ENCODE measurements at regions not wholly inside any gene's neighbourhood (a gene's known extent, or its start where the extent isn't known, plus 50 kb on each side); places are given as distances from the start of the nearest gene placed in this dataset.
A peak's percentile ranks its signal among the peaks of the same experiment; 100 is the strongest.

- DNase-seq (ENCODE audit: low read depth), result no peak
- TF ChIP-seq, protein P1, sequence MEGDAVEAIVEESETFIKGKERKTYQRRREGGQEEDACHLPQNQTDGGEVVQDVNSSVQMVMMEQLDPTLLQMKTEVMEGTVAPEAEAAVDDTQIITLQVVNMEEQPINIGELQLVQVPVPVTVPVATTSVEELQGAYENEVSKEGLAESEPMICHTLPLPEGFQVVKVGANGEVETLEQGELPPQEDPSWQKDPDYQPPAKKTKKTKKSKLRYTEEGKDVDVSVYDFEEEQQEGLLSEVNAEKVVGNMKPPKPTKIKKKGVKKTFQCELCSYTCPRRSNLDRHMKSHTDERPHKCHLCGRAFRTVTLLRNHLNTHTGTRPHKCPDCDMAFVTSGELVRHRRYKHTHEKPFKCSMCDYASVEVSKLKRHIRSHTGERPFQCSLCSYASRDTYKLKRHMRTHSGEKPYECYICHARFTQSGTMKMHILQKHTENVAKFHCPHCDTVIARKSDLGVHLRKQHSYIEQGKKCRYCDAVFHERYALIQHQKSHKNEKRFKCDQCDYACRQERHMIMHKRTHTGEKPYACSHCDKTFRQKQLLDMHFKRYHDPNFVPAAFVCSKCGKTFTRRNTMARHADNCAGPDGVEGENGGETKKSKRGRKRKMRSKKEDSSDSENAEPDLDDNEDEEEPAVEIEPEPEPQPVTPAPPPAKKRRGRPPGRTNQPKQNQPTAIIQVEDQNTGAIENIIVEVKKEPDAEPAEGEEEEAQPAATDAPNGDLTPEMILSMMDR (IDR thresholded peaks at IDR 0.05; ENCODE audit: insufficient read depth, low read depth, low read length, missing control alignments), result no peak
- H3K4me3 ChIP-seq (ENCODE audit: low read length), result no peak overlapping the region
Measured at GRCh38 chr2:120518819-120519218, 172.9 kb downstream of the INHBB start.

DNA sequence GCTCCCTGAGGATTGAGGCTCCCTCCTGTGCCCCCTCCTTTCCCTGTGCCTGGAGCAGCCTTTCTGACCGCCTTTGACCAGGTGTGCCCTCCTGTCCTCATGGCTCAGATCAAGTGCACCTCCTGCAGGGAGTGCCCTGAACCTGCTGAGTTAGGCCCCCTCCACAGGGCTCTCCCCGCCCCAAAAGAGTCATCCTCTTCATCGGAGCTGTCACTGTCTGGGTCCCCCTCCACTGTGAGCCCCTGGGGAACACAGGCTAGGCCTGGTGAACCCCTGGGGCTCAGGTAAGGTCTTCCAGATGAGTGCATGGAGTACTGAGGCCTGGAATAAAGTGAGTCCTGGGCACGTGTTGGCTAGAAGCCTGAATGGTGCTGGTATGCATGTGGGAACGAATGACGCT lies 173.5 kb downstream of the INHBB start:
- DNase-seq (ENCODE audit: low read depth), result no peak
- TF ChIP-seq, protein P1 (IDR thresholded peaks at IDR 0.05; ENCODE audit: insufficient read depth, low read depth, low read length, missing control alignments), result no peak
- no peak overlapping the region for H3K4me3 ChIP-seq (ENCODE audit: low read length)

- H3K4me3 ChIP-seq (ENCODE audit: low read length), result no peak overlapping the region
- TF ChIP-seq, protein P1 (IDR thresholded peaks at IDR 0.05; ENCODE audit: insufficient read depth, low read depth, low read length, missing control alignments), result no peak
- no peak for DNase-seq (ENCODE audit: low read depth)
Measured at GRCh38 chr2:120520454-120520853, 174.5 kb downstream of the INHBB start.

DNA sequence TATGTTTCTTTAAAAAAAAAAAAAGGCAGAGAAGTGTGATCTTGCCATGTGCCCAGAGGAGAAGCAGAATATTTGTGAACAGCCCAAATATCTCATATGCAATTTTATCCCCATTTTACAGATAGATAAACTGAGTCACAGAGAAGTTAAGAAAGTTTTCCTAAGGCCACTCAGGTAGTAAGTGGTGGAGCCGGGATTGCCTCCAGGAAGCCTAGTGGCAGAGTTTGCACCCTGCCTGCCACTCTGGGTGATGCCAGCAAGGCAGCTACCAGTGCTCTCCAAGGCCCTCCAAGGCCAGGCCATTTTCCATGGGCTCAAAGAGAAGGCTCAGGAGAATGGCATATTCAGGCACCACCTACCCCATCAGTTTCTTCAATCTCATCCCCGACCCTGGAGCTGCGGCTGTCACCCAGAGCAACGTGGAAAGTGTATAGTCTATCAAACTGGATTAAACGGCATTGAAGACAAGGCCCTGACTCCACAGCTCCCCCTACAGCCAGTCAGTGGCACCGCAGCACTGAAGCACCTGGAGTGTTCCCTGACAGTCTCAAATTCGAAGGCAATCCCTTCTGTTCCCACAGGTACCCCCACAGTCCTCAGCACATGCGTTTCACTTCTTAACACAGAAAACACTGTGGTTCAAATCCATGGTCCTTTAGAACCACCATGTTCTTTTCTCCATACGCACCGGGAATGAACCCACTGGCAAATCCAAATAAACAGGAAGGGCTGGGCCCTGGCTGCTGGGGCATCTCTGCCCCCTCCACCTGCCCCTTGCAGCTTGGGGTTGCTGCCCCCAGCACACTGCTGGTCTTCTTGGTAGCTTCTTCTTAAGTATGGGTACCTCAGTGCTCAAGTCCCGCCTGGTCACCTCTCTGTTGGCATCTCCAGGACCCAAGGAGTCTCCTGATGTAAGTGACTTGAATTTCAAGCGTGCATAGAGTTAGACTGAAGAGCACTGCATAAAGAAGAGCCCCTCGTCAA lies 175.3 kb downstream of the INHBB start:
- DNase-seq (ENCODE audit: low read depth), result peak; percentile 59
- TF ChIP-seq, protein P1 (IDR thresholded peaks at IDR 0.05; ENCODE audit: insufficient read depth, low read depth, low read length, missing control alignments), result peak; percentile 95
- H3K4me3 ChIP-seq (ENCODE audit: low read length), result no peak overlapping the region

DNA sequence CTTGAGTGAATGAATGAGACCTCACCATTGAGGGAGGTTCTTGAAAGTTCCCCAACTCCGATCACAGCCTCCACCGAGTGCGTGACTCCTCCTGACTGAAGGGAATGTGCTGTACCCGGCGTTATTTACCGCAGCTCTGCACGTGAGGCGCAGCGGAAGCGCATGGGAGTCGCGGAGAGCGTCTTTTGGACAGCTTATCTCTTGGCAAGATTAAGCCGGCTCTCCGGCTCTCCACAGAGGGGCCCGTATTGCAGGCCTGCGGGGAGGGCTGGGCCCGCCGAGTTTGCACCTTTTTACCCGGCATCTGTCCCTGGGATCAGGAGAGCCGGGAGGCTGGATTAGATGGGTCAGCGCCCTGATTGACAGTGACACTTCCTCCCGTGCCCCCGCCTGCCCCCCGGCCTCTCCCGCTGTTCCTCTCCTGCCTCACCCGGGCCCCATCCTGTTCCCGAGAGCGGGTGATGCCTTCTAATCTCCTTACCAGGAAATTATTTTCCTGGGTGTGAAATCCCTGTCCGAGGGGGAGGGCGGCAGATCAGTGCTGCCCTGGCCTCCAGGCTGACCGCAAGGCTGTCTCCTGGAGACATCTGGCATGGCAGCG lies 176.3 kb downstream of the INHBB start:
- DNase-seq (ENCODE audit: low read depth), result no peak
- TF ChIP-seq, protein P1 (IDR thresholded peaks at IDR 0.05; ENCODE audit: insufficient read depth, low read depth, low read length, missing control alignments), result no peak
- no peak overlapping the region for H3K4me3 ChIP-seq (ENCODE audit: low read length)

DNA sequence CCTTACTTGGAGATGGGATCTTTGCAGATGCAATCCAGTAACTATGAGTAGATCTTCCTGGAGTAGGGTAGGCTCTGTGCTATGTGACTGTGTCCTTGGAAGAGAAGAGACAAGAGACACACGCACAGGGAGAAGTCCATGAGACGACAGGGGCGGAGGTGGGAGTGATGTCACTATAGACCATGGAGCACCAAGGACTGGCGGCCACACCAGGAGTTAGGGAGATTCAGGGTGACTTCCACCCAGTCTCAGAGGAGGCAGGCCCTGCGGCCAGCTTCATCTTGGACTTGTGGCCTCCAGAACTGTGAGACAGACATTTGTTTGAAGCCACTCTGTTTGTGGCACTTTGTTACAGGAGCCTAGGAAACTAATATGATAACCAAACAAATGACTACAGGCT lies 177.8 kb downstream of the INHBB start:
- TF ChIP-seq, protein P1 (IDR thresholded peaks at IDR 0.05; ENCODE audit: insufficient read depth, low read depth, low read length, missing control alignments), result no peak
- DNase-seq (ENCODE audit: low read depth), result no peak

More for the DNA sequence above, 177.8 kb downstream of the INHBB start:
- H3K4me3 ChIP-seq (ENCODE audit: low read length), result no peak overlapping the region
